OCI-LY3 (cell line): ENCODE measurements at regions not wholly inside any gene's neighbourhood (a gene's known extent, or its start where the extent isn't known, plus 50 kb on each side); places are given as distances from the start of the nearest gene placed in this dataset.

Experiments
- H2AFZ ChIP-seq: fragments of 200-600, 300-600 bp; shearing (Covaris generic); 2 replicates; pipeline ENCODE4 v1.6.0; 2014; ENCODE audit warnings: antibody characterized with exemption, low read depth, low read length
- H3K27ac ChIP-seq: fragments of 200-600, 300-600 bp; sonication (generic); 2 replicates; pipeline ENCODE4 v1.5.1; 2014; ENCODE audit warnings: mild to moderate bottlenecking, low read length, moderate library complexity, mixed read lengths
- H3K27me3 ChIP-seq: fragments of 200-600, 300-600 bp; sonication (generic); 2 replicates; pipeline ENCODE4 v1.6.1; 2014; ENCODE audit warnings: low read depth, low read length, mixed read lengths
- H3K36me3 ChIP-seq: fragments of 200-600, 300-600 bp; sonication (generic); replicated peaks from 2 replicates; pipeline ENCODE3; 2014; ENCODE audit warnings: low read depth, low read length, mixed read lengths
- H3K4me1 ChIP-seq: fragments of 300-600, 200-600 bp; sonication (generic); 2 replicates; pipeline ENCODE4 v1.6.1; 2014; ENCODE audit warnings: low read length, mixed read lengths
- H3K4me2 ChIP-seq: fragments of 200-600, 300-600 bp; sonication (generic); 2 replicates; pipeline ENCODE4 v1.6.1; 2014; ENCODE audit warnings: low read length, mixed read lengths
- H3K4me3 ChIP-seq: fragments of 300-600, 200-600 bp; sonication (generic); 2 replicates; pipeline ENCODE4 v1.5.1; 2014; ENCODE audit warnings: antibody characterized with exemption, mild to moderate bottlenecking, low read length, moderate library complexity
- H3K79me2 ChIP-seq: fragments of 300-600, 200-600 bp; shearing (Covaris generic); 2 replicates; pipeline ENCODE4 v1.6.1; 2014; ENCODE audit warnings: mild to moderate bottlenecking, low read length, mixed read lengths
- H3K9ac ChIP-seq: fragments of 300-600, 200-600 bp; shearing (Covaris generic); 2 replicates; pipeline ENCODE4 v1.6.0; 2014; ENCODE audit warnings: mild to moderate bottlenecking, low read length, moderate library complexity
- H3K9me3 ChIP-seq: fragments of 200-600, 300-600 bp; shearing (Covaris generic); 2 replicates; pipeline ENCODE4 v1.6.1; 2014; ENCODE audit warnings: low read length, mixed read lengths; ENCODE audit not compliant: insufficient read depth
- H4K20me1 ChIP-seq: fragments of 200-600, 300-600 bp; sonication (generic); 2 replicates; pipeline ENCODE4 v1.6.1; 2016; ENCODE audit warnings: low read length, mixed read lengths; ENCODE audit not compliant: insufficient read depth
- EZH2phosphoT487 ChIP-seq: fragments of 200-600 bp; shearing (Covaris generic); IDR thresholded peaks from 2 replicates; pipeline ENCODE4 v1.6.1; 2018; ENCODE audit warnings: antibody characterized with exemption, mixed run types, low read depth
- TF ChIP-seq, protein P1 (sequence below): fragments of 200-600, 300-600 bp; sonication (generic); IDR thresholded peaks from 2 replicates; pipeline ENCODE4 v1.5.1; 2014; ENCODE audit warnings: antibody characterized with exemption, low read length, low read depth

DNA sequence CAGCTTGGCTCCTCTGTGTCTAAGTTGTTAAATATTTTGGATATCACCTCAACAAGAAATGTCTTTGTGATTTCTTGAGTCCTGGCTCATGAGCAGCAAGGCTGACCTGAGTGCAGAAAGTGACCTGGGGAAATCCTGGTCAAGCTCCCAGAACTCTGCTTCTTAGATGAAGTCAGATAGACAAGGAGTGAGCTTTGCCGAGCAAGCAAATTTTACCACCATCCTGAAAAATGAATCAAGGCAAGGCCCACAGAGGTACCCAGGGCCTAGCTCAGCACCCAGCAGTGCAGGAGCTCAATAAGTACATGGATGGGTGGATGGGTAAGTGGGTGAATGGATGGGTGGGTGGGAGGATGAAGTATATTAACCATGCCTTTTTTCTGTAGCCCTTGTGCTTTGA, 291.8 kb downstream of the UACA start:
- no peak overlapping the region for H3K27ac ChIP-seq
- no peak overlapping the region for H3K9ac ChIP-seq
- no peak overlapping the region for H3K4me3 ChIP-seq
- TF ChIP-seq, protein P1, sequence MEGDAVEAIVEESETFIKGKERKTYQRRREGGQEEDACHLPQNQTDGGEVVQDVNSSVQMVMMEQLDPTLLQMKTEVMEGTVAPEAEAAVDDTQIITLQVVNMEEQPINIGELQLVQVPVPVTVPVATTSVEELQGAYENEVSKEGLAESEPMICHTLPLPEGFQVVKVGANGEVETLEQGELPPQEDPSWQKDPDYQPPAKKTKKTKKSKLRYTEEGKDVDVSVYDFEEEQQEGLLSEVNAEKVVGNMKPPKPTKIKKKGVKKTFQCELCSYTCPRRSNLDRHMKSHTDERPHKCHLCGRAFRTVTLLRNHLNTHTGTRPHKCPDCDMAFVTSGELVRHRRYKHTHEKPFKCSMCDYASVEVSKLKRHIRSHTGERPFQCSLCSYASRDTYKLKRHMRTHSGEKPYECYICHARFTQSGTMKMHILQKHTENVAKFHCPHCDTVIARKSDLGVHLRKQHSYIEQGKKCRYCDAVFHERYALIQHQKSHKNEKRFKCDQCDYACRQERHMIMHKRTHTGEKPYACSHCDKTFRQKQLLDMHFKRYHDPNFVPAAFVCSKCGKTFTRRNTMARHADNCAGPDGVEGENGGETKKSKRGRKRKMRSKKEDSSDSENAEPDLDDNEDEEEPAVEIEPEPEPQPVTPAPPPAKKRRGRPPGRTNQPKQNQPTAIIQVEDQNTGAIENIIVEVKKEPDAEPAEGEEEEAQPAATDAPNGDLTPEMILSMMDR, result no peak
- TF ChIP-seq EZH2phosphoT487, result no peak
- no peaks in the 10 kb centered on the region for H3K79me2 ChIP-seq
- H3K27me3 ChIP-seq, result peaks cover 11% of the 10 kb centered on the region; the same call in 1 of the 2 replicates
- H3K36me3 ChIP-seq, result no peaks in the 10 kb centered on the region
- no peaks in the 10 kb centered on the region for H4K20me1 ChIP-seq
- H2AFZ ChIP-seq, result no peak overlapping the region
- peaks cover 54% of the 10 kb centered on the region for H3K4me1 ChIP-seq
- no peaks in the 10 kb centered on the region for H3K9me3 ChIP-seq
- no peak overlapping the region for H3K4me2 ChIP-seq

DNA sequence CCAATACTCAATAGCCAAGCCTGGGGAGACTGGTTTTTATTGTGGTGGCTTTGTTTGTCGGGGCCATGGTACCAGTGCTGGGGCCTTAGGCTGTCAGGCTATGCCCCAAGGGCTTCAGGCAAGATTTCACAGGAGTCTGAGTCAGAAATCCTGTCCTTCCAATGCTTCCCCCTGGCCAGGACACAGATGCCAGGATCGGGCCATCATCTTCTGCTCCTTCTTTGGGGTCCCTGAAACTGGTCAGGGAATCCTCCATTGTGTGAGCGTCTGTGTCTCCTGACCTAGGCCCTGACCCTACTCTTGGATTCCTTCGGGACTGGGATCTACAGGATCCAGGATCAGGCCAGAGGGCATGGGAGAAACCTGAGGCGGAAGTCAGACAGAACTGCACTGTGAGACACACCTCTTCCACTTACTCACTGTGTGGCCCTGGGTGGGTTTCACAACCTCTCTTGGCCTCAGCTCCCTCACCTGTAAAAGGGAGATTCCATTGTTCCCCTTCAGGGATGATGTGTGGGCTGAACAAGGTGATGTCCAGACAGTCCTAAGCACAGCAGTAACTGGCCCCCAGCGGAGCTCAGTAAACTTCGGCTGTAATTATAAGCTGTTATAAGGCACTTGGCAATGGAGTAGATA, 292.7 kb downstream of the UACA start:
- H4K20me1 ChIP-seq, result no peaks in the 10 kb centered on the region
- no peak overlapping the region for H2AFZ ChIP-seq
- no peak overlapping the region for H3K27ac ChIP-seq
- no peaks in the 10 kb centered on the region for H3K9me3 ChIP-seq
- no peaks in the 10 kb centered on the region for H3K79me2 ChIP-seq
- TF ChIP-seq, protein P1, result no peak
- no peak for TF ChIP-seq EZH2phosphoT487
- no peak overlapping the region for H3K4me3 ChIP-seq
- H3K36me3 ChIP-seq, result no peaks in the 10 kb centered on the region
- H3K4me1 ChIP-seq, result peaks cover 54% of the 10 kb centered on the region
- H3K4me2 ChIP-seq, result no peak overlapping the region; the same call in 1 of the 2 replicates
- H3K9ac ChIP-seq, result no peak overlapping the region
- H3K27me3 ChIP-seq, result peaks cover 11% of the 10 kb centered on the region; the same call in 1 of the 2 replicates

DNA sequence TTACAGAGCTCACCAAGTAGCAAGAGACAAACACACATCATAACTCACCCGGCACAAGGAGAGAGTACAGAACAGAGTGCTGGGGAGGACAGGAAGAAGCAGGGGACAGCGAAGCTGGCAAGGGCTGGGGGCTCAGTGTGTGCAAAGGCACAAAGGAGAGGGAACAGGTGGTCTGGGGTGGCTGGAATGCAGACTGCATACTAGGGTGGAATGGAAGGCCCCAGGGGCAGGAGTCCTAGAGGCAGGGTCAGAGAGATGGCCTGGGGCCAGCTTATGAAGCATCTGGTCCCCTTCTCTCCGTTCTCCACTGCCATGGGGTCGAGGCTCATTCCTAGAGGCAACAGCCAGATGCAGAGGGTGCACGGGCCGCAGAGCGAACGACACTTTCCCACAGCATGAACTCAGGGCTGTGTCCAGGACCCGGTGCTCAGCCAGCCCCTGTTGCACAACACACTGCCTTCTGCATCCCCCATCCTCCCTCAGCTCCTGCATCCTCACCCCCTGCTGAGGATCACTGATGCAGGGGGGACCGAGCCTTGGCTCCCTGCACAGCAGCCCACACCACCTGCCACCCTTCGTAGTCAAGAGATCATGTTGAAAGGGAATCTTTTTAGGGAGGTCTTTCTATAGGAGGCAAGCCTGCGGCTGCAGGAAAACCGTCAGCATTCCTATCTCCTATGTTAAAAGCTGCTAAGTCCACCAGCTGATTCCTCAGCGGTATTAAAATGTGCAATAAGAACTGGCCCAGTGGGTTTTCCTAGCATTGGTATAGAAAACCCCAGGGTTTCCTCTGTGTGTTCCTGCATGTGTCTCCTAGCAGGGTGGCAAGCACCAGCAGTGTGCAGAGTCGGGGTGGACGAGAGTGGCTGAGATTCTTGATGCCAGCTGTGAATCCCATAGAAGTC, 293.5 kb downstream of the UACA start:
- Histone ChIP-seq H3K4me1 (peaks cover 54% of the 10 kb centered on the region), H3K79me2 (no peaks in the 10 kb centered on the region), H3K9me3 (no peaks in the 10 kb centered on the region), H3K27ac (no peak overlapping the region), H3K36me3 (no peaks in the 10 kb centered on the region), H3K4me3 (no peak overlapping the region), H3K9ac (no peak overlapping the region), H4K20me1 (no peaks in the 10 kb centered on the region), H2AFZ (no peak overlapping the region), H3K27me3 (peaks cover 13% of the 10 kb centered on the region; the same call in 1 of the 2 replicates), H3K4me2 (no peak overlapping the region)
- TF ChIP-seq, protein P1, result no peak
- TF ChIP-seq EZH2phosphoT487, result no peak

DNA sequence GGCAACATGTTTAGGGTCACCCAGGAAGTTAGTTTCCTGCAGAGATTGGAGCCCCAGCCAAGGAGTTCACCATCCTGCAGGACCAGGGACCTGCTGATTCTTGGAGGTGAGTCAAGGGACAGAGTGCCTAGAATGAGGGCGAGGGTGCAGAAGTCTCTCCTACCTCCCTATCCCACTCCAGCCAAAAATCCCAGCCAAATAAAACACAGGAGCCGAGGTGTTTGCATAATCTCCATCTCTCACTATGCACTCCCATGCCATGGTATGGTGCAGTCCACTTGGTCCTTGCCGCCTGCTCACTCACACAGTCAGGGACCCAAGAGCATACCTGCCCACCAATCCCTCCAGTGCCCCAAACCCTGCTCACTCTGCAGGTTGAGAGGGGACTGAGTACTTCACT, 294.2 kb downstream of the UACA start:
- no peaks in the 10 kb centered on the region for H3K36me3 ChIP-seq
- no peaks in the 10 kb centered on the region for H4K20me1 ChIP-seq
- peaks cover 16% of the 10 kb centered on the region; the same call in 1 of the 2 replicates for H3K27me3 ChIP-seq
- no peaks in the 10 kb centered on the region for H3K79me2 ChIP-seq
- no peak overlapping the region for H3K4me3 ChIP-seq
- no peak overlapping the region for H3K9ac ChIP-seq
- no peak overlapping the region for H3K4me2 ChIP-seq
- no peaks in the 10 kb centered on the region for H3K9me3 ChIP-seq
- H2AFZ ChIP-seq, result no peak overlapping the region
- TF ChIP-seq, protein P1, result no peak
- TF ChIP-seq EZH2phosphoT487, result no peak
- H3K27ac ChIP-seq, result no peak overlapping the region
- peaks cover 61% of the 10 kb centered on the region for H3K4me1 ChIP-seq
